ENCODE measurements at regions not wholly inside any gene's neighbourhood (a gene's known extent, or its start where the extent isn't known, plus 50 kb on each side); places are given as distances from the start of the nearest gene placed in this dataset.

DNA sequence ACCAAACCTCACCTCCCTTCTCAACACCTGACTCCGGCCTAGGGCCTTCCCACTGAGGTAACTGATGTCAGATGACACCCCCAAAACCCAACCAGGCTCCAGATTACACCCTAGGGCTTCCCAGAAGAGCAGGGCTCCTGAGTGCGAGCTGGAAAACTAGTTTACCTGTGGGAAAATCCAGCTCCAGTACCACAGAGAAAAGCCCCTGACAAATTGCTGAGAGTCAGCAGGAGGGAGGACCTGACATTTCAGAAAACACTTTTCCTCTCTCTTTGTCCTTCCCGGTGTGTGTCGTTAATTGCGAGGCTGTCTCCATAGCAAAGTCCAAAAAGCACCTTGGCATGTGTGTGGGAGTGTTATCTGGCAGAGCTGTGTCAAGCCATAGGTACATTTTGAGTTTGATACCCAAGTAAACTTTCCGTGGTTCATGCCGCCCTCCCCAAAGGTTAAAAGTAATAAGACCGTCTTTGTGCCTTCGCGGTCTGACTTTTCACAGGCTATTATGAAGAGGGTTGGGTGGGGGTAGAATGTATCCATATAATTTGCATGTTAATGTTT lies 79.8 kb upstream of the FNDC3B start:
- TF ChIP-seq CTCF (IDR thresholded peaks at IDR 0.05) (no peak), POLR2A (IDR thresholded peaks at IDR 0.05) (no peak)

All from Peyer's patch (tissue), 4 donors.